GM21786 (cell line): ENCODE measurements at regions not wholly inside any gene's neighbourhood (a gene's known extent, or its start where the extent isn't known, plus 50 kb on each side); places are given as distances from the start of the nearest gene placed in this dataset.
"Not testable (repeated sequence)": the region's sequence is repeated elsewhere in the genome, so short reads cannot be mapped to it uniquely, and the experiment has no call there.

ENCODE experiments used
- ATAC-seq: cut with Tn5 transposase; IDR thresholded peaks from one replicate; pipeline ENCODE4 v1.9.1; 2021; ENCODE audit not compliant: unreplicated experiment

DNA sequence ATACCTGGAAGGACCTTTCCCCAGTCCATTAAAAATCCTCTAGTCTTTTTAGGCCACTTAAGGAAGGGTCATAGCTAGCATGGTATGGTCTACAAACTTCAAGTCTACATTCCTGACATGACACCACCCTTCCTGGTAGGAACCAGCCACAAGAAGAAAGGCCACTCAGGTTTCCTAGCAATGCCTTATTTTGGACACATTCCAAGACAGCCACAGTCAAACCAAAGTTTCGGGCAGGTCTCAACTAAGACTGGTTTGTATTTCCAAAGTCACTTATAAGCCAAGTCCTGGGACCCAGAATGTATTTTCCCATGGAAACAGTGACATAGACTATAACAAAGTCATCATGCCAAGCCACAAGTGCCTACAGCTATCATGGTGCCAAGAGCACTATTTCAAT, 50.6 kb upstream of the SLC44A3 start:
- ATAC-seq, result no peak

DNA sequence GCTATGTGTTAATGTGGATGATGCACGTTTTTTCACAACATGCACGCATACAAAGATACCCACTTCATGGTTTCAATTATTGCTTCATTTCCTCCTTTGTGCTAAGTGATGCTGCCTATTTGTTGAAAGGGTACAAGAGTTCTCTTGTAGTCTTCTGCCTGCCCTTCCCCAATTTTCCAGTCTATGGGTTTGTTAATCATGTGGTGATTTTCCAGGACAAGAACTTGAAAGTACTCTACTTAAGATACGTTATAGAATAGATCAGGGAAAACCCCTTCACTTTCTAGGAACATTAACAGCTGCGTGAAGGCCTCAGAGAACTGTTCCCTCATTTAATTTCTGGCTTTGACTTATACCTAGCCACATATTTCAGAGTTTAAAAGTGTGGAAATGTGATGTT, 52.1 kb upstream of the SLC44A3 start:
- ATAC-seq, result no peak

DNA sequence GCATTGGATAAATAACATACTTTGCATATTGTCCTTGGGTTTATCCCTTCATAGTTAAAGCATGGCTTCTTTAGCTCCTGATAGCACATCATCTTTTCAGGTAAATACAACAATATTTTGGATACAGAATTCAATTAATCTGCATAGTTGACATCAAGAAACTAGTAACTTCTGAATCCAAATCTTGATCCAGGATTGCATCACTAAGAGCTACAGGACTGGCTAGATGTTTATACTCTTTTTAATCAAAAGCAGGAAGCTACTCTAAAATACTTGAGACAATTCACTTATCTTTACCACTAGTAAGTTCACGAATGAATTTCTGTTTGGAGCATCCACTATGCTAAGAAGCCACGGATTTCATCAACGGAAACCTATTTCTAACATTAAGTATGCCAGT, 54.2 kb upstream of the SLC44A3 start:
- no peak for ATAC-seq

DNA sequence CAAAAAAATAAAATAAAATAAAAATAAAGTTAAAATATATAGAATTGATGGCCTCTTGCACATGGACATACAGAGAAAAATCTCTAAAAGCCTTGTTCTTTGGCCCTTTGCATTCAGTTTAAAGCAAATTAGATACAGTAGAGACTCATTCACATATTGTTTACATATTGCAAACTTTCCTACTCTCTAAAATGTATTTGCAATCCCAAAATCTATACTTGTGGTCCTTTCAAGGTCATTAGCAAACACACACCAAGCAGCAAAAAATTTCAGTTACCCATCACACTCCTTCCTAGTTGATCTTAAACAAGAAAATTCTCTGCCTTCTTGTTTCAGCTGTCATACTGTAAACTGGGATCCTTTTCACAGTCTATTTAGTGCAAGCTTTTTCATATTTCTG, 61.0 kb upstream of the SLC44A3 start:
- no peak for ATAC-seq

DNA sequence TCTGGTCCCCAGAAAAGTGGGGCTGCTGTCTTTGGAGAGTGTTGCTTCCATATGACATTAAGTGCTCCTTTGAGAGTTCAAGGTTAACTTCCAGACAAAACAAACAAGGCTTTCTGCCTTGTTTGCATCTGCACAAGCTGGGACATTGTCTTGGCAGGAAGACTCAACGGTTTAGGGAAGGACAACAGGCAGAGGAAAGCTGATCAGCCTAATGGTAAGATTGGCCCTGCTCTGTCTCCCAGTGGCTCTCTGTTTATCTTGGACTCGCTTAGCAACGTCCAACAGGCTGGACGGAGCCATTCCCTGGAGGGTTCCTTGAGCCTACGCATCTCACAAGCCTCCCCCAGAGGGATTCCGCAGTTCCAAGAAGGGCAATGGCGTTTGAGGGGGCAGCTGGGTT, 62.2 kb upstream of the SLC44A3 start:
- ATAC-seq, result no peak

DNA sequence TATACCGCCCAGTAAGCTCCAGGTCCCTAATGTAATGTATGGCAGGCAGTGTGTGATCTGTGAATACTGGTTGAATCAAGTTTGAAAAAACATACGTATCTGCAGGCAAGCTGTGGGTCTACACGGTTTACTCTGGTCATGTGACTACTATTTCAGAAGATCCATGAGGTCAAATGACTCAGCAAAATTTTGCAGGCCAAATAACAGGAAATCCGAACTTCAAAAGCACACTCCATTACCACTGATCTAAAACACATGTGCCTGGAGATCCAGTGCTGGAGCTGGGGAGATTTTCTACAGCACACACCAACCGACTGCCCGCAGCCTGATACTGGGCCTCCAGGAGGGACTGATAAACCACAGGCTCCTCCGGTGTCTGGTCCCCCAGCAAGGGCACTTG, 64.5 kb upstream of the SLC44A3 start:
- ATAC-seq, result no peak

DNA sequence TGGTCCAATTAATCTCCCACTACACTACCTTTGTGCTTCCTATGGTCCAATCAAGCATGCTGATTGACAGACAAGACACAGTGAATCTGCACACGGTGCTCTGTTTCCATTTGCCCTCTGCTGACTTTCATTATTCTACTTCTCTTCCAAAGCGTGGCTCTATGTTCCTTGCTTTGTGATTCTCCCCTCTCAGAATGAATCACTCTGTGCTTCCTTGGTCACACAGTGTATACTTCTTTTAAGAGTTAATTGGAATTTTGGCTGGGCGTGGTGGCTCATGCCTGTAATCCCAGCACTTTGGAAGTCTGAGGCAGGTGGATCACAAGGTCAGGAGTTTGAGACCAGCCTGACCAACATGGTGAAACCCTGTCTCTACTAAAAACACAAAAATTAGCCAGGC, 65.1 kb upstream of the SLC44A3 start:
- ATAC-seq, result not testable (repeated sequence)

DNA sequence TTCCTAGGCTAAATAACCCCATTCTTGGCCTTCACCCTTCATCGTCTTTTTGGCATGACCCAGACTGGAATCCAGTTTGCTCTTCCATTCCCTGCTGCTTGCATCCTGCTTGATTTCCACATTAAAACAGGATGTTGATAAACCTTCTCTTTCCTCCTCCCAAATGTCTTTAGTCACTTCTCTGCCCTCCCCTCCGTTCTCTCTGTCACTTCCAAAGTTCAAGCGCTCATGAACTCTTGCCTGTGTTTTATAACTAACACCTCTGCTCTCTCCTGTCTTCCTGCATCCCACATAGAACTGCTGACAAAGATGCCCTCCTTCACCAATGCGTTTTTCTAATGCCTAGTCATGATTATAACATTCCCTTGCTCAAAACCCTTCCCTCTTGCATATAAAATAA, 65.6 kb upstream of the SLC44A3 start:
- no peak for ATAC-seq

DNA sequence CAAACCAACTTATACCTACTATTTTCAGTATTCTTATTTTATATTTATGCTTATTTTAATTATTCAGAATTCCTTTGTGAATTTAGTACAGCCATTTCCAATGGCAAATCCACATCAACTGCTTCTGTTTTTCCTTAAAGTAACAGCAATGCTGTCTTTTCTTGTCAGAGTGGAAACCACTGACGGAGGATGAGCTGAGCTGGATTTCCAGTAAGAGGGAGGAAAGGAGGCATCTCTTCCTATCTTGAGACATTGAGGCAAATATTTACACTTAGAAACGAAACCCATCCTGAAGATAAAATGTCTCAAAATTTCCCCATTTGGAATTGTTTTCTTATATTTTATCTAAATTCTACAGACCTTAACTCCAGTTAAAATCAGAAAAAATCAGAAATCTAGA, 66.1 kb upstream of the SLC44A3 start:
- no peak for ATAC-seq

DNA sequence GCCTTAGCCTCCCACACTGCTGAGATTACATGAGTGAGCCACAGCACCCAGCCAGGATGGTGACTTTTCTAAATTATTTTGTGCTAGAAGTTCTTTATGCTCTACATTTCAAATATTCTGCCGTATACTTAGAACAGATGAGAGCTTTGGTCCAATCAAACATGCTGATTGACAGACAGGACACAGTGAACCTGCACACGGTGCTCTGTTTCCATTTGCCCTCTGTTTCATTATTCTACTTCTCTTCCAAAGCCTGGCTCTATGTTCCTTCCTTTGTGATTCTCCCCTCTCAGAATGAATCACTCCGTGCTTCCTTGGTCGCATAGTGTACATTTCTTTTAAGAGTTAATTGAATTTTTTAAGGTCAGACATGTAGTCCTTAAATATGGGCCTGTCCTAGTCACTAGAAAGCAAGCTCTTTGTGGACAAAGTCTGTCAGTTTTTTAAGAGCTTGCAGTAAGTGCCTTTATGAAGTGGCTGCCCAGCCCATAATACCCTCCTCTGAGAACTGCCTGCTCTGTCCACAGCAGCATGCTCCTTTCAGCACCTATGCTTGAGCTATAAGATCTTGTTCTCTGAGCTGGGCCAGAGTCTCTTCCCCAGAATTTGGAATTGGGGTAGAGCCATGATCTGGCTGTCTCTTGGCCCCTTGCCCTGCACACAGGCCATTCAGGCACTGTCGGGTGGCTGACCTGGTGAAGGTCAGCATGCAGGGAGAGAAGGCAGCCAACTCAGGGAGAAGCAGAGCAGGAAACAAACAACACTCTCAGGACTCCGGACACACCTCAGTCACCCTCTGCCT, 66.8 kb upstream of the SLC44A3 start:
- no peak for ATAC-seq

DNA sequence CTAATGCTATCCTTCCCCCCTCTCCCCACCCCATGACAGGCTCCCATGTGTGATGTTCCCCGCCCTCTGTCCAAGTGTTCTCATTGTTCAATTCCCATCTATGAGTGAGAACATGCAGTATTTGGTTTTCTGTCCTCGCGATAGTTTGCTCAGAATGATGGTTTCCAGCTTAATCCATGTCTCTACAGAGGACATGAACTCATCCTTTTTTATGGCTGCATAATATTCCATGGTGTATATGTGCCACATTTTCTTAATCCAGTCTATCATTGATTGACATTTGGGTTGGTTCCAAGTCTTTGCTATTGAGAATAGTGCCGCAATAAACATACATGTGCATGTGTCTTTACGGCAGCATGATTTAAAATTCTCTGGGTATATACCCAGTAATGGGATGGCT, 68.7 kb upstream of the SLC44A3 start:
- ATAC-seq, result not testable (repeated sequence)

DNA sequence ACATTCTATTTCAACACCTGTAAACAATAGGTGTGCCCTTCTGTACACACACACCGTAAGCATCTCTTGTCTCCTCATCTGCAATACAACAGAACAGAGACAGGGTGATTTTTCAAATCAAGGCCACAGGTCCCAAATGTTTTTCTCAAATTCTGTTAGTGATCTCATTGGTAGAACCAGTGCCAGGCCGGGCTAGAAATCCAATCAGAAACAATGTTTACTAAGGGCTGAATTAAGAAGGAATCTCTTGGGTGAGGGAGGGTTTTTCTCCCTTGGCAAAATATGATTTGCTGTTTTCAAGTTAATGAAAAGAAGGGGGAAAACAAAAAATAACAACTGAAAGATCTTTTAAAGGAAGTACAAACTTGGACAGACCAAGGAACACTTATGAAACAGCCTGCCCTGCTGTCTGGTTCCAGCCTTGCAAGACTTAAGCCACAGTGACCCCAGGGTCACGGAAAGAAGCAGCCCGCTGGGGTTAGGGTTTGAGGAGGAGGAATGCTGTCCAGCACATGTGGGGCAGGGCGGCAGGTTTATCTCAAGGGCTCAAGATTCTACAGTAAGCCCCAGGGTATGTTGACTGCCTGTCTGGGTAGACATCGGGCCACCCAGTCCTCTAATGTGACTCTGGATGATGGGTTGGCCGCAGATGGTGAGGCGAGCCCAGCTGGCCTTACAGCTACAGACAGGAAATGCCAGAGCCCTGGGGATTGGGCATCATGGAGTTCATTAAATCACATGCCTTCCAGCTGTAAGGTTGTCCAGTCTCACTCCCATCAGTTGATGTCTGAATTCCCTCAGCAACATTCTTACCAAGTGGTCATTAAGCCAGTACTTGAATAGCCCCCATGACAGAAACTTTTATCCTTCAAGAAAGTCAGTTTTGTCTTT, 73.3 kb upstream of the SLC44A3 start:
- ATAC-seq, result no peak

DNA sequence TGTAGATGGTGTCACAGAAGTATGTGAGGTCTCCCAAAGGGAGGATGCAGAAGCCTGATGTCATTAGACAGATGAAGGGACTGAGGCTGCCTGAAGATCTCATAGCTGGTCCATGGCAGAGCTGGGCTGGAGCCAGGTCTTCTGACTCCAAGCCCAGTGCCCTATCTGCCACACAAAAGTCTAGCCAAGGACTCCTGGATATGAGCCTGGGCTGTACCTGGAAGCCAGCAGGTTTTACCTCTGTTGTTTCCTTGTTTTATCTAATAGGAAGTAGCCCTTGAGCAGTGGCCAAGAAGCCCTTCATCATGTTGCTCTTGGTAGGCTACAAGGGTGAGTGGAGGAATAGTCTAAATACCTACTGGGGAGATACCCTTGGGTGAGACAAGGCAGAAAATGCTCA, 74.4 kb upstream of the SLC44A3 start:
- ATAC-seq, result no peak

DNA sequence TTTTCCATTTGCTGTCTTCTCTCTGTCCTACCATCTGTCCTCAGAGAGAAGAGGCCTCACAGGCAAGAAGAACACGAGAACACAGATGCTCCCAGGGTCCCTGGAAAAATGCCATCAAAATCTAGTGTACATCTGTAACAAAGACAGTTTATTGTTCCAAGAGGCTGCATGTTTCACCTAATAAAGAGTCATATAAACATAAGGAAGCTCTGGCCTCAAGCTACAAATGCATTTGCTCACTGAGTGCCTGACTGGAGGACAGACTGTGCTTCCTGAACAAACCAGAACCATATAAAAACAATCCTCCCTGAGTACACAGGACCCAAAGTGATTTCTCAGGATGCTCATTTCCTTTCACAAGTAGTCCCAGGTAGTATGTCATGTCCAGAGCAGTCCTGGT, 76.3 kb upstream of the SLC44A3 start:
- no peak for ATAC-seq

DNA sequence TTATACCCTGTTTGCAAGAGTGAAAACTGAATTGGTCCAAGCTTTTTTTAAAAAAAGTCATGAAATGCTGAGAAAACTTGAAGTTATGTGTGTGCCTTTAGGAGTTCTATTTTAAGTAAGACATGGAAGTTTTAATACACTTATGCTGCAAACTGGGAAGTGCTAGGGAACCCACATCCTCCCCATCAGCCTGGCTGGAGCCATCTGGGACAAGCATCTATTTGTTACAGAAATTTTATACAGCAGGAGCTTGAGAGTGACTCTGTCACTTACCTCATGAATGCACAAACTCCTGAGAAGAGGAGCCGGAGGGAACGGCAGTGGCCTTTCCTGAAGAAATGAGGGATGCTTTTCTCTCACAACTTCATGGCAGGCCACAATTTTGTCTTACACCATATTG, 78.2 kb upstream of the SLC44A3 start:
- ATAC-seq, result no peak

DNA sequence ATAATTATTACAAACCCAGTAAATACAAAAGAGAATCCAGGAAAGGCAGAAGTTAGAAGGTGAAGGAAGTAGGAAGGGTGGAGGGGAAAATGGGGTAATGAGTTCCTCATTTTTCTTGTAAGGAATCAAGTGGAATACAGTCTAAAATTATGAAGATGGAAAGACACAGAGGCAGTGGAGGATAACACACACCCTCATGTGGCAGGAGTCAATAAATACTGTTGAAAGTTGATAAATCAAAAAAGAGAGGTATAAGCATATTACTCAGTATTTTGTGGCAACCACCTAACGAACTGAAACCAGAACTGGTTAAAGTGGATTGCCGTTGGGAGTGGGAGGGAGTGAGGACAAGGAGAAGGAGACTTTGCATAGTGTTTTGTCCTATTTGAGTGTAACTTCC, 78.6 kb upstream of the SLC44A3 start:
- ATAC-seq, result no peak

DNA sequence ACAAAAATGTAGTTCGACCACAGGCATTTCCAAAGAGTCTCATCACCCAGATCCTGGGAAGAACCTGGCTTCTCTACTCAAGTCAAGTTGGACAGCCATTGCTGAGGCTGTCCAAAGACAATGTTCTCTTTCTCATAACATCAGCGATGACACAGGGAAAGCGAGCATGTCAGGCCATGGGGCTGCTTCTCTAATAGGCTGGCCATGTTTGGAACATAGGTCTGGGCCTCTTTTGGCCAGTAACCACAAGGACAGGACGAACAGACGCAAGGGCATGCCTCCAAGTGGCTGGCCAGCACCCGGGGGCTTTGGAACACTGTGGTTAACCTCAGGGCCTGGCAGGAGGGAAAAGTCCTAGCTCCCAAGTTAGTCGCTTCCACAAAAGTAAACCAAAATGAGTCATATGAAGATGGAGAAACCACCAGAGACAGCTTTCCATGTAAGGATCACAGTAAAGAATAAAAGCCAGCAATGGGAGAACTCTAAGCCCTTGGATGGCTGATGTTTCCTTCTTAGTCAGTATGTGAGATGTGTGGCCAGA, 80.6 kb upstream of the SLC44A3 start:
- ATAC-seq, result no peak

DNA sequence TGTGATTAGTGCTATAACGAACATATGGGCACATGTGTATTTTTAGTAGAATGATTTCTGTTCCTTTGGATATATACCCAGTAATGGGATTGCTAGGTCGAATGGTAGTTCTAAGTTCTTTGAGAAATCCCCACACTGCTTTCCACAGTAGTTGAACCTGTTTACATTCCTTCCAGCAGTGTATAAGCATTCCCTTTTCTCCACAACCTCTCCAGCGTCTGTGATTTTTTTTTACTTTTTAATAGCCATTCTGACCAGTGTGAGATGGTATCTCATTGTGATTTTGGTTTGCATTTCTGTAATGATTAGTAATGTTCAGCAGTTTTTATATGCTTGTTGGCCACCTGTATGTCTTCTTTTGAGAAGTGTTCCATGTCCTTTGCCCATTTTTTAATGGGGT, 81.8 kb upstream of the SLC44A3 start:
- ATAC-seq, result no peak

DNA sequence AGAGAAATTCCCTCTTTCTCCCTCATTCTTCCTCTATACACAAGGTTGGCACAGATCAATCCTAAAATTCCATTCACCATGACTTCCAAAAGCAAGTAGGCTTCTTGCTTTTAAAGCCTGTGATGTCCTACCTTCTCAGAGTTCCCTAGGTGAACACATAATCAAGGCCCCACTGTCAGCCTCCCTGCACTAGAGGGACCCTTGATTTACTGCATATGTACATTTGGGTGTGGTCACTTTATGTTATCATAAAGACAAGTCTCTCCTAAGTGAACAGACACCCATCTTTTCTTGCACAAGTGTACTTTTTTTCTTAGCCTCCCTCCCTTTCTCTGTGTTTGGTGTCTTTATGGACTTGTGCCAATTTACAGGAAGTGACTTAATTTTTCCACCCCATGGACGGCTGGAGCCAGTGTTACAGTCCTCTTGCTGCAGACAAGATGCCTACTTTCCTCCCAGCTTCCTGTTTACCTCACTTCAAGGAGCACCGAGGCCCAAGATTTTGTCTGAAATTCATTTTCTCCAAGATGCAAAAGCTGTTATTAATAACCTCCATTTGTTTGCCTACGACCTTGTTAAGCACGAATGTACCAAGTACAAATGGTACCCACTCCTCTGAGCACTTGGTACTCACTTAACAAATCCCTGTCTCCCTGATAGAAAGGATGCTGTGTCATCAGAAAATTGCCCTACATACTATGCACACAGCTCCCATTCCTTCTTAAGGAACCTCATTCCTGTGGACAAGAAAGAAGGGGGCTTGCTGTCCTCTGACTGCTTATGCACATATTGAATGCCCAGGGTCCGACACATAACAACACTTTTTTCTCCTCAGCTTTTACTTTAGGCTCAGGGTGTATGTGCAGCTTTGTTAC, 82.8 kb upstream of the SLC44A3 start:
- ATAC-seq, result no peak

DNA sequence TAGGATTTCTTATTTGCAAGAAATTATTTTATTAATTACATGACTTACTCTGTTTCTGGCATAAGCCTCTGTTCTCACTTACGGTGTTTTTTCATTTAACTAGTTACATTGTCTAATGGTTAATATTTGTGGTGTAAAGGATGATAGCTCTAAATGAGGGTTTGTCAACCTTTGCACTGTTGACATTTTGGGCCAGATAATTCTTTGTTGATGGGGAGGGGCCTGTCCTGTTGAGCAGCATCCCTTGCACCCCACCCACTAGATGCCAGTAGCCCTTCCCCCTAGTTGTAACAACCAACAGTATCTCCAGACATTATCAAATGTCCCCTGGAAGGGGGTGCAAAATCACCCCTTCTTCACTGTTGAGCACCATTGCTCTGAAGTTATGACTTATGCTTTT, 83.6 kb upstream of the SLC44A3 start:
- ATAC-seq, result no peak

DNA sequence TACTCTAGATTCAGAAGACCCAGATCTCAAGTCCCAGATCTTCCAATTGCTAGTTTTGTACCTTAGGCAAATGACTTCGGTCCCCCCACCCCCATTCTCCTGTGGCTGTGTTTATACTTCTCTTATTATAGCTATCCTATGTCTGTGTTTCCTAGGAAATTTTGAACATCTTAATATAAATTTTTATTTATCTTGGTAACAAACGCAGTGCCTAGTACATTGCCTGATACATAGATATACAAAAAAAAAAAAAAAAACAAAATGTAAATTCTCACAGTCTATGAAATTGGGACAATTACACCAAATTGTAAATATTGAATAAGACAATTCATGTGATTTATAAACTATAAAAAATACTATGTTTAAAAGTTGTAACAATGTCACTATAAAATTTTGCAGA, 84.1 kb upstream of the SLC44A3 start:
- ATAC-seq, result no peak
